Caco-2 (cell line): ENCODE measurements at regions not wholly inside any gene's neighbourhood (a gene's known extent, or its start where the extent isn't known, plus 50 kb on each side); places are given as distances from the start of the nearest gene placed in this dataset.
A peak's percentile ranks its signal among the peaks of the same experiment; 100 is the strongest.

ENCODE experiments used
- BruUV-seq: library from RNA; stranded (reverse); fragments of 400-500 nt; replicated peaks from 2 replicates; lab custom pipeline; 2021; lab: Mats Ljungman, UMichigan
- CTCF ChIA-PET: fragments of 300-600 bp; sonication (Branson Sonifier 250); formaldehyde crosslinking; loops from one replicate; lab custom pipeline; 2022; ENCODE audit warnings: antibody characterized with exemption; lab: Charles Lee
- POLR2A ChIA-PET: fragments of 300-600 bp; sonication (Branson Sonifier 250); formaldehyde crosslinking; loops from one replicate; lab custom pipeline; 2022; ENCODE audit warnings: antibody characterized with exemption; lab: Charles Lee
- DNase-seq, 2 experiments: peaks; one replicate each; pipeline versions ENCODE4 v3.0.0 to v3.0.0-alpha.2; 2020 to 2022
- H3K27me3 ChIP-seq: replicated peaks from 2 replicates; pipeline ENCODE4 v1.6.0; 2011; ENCODE audit warnings: low read length; ENCODE audit not compliant: control insufficient read depth, insufficient read depth
- H3K36me3 ChIP-seq: 2 replicates; pipeline ENCODE4 v1.5.1; 2011; ENCODE audit warnings: low read length; ENCODE audit not compliant: control insufficient read depth, insufficient read depth
- H3K4me1 ChIP-seq: fragments of 250-450 bp; sonication (Bioruptor Pico); 2 replicates; pipeline ENCODE4 v1.5.1; 2020; ENCODE audit warnings: mild to moderate bottlenecking
- H3K4me3 ChIP-seq: 2 replicates; pipeline ENCODE4 v1.5.1; 2011; ENCODE audit warnings: low read depth, mild to moderate bottlenecking, control low read depth, low read length
- H3K9me3 ChIP-seq: fragments of 250-450 bp; sonication (Bioruptor Pico); 2 replicates; pipeline ENCODE4 v1.5.1; 2020; ENCODE audit warnings: mild to moderate bottlenecking, moderate library complexity
- H3K27ac Mint-ChIP-seq: one replicate; pipeline ENCODE4 v1.8.0; 2022; ENCODE audit warnings: mixed read lengths; ENCODE audit not compliant: unreplicated experiment
- H3K27me3 Mint-ChIP-seq: one replicate; pipeline ENCODE4 v1.8.0; 2022; ENCODE audit warnings: mixed read lengths; ENCODE audit not compliant: insufficient read depth, unreplicated experiment
- H3K36me3 Mint-ChIP-seq: one replicate; pipeline ENCODE4 v1.8.0; 2022; ENCODE audit warnings: mild to moderate bottlenecking, mixed read lengths; ENCODE audit not compliant: insufficient read depth, unreplicated experiment
- H3K4me1 Mint-ChIP-seq: one replicate; pipeline ENCODE4 v1.8.0; 2022; ENCODE audit warnings: low read depth, mixed read lengths; ENCODE audit not compliant: unreplicated experiment
- H3K4me3 Mint-ChIP-seq: one replicate; pipeline ENCODE4 v1.8.0; 2022; ENCODE audit warnings: mild to moderate bottlenecking, moderate library complexity, mixed read lengths; ENCODE audit not compliant: unreplicated experiment
- H3K9me3 Mint-ChIP-seq: one replicate; pipeline ENCODE4 v1.8.0; 2022; ENCODE audit warnings: mixed read lengths; ENCODE audit not compliant: unreplicated experiment
- intact Hi-C: fragments of 100-400 bp; cut with micrococcal nuclease; formaldehyde crosslinking; loops from one replicate; pipeline ENCODE4 v1.10.0; 2022; ENCODE audit not compliant: unreplicated experiment
- TF ChIP-seq, protein P1 (sequence below), 2 experiments: fragments of 200-600 bp in 1 of 2; IDR thresholded peaks; 1 replicate in 1 of 2; 2 replicates in 1 of 2; pipeline versions ENCODE4 v1.5.1 to v1.8.0; 2011 to 2022; ENCODE audit warnings: antibody characterized with exemption in 1 of 2, control low read depth in 1 of 2, inconsistent platforms in 1 of 2, low read depth in 1 of 2, low read length in 1 of 2, mild to moderate bottlenecking in 1 of 2, moderate library complexity in 1 of 2; ENCODE audit not compliant: insufficient read depth in 1 of 2, severe bottlenecking in 1 of 2, unreplicated experiment in 1 of 2

GRCh38 chr12:67928621-67929383, 60.4 kb upstream of the IFNG-AS1 start:
- H3K9me3 Mint-ChIP-seq = no peaks in the 10 kb centered on the region
- no peaks in the 10 kb centered on the region for H3K27me3 ChIP-seq
- TF ChIP-seq, protein P1, sequence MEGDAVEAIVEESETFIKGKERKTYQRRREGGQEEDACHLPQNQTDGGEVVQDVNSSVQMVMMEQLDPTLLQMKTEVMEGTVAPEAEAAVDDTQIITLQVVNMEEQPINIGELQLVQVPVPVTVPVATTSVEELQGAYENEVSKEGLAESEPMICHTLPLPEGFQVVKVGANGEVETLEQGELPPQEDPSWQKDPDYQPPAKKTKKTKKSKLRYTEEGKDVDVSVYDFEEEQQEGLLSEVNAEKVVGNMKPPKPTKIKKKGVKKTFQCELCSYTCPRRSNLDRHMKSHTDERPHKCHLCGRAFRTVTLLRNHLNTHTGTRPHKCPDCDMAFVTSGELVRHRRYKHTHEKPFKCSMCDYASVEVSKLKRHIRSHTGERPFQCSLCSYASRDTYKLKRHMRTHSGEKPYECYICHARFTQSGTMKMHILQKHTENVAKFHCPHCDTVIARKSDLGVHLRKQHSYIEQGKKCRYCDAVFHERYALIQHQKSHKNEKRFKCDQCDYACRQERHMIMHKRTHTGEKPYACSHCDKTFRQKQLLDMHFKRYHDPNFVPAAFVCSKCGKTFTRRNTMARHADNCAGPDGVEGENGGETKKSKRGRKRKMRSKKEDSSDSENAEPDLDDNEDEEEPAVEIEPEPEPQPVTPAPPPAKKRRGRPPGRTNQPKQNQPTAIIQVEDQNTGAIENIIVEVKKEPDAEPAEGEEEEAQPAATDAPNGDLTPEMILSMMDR (IDR thresholded peaks at IDR 0.05; ENCODE audit: insufficient read depth in 1 of 2, low read depth in 1 of 2, low read length in 1 of 2, severe bottlenecking in 1 of 2, unreplicated experiment in 1 of 2) = no peak
- ChIA-PET CTCF (no interaction called here), POLR2A (no interaction called here)
- H3K4me3 Mint-ChIP-seq = no peak overlapping the region
- no peak for DNase-seq
- H3K9me3 ChIP-seq = no peaks in the 10 kb centered on the region
- H3K4me1 Mint-ChIP-seq = peaks cover 17% of the 10 kb centered on the region
- no peak overlapping the region for H3K4me3 ChIP-seq
- no peaks in the 10 kb centered on the region for H3K36me3 ChIP-seq
- peaks cover 25% of the 10 kb centered on the region for H3K4me1 ChIP-seq
- H3K27ac Mint-ChIP-seq = no peak overlapping the region
- intact Hi-C loops = no loop called here
- H3K36me3 Mint-ChIP-seq = no peaks in the 10 kb centered on the region
- BruUV-seq = no TSS peak
- H3K27me3 Mint-ChIP-seq = no peaks in the 10 kb centered on the region

GRCh38 chr12:67929384-67929772, 59.9 kb upstream of the IFNG-AS1 start:
- Mint-ChIP-seq H3K4me1 (peaks cover 17% of the 10 kb centered on the region), H3K27ac (no peak overlapping the region), H3K9me3 (no peaks in the 10 kb centered on the region), H3K36me3 (no peaks in the 10 kb centered on the region), H3K27me3 (no peaks in the 10 kb centered on the region), H3K4me3 (no peak overlapping the region)
- H3K4me1 ChIP-seq = peaks cover 25% of the 10 kb centered on the region
- ChIA-PET CTCF (no interaction called here), POLR2A (no interaction called here)
- no peak overlapping the region for H3K4me3 ChIP-seq
- no peaks in the 10 kb centered on the region for H3K9me3 ChIP-seq
- TF ChIP-seq, protein P1 (IDR thresholded peaks at IDR 0.05; ENCODE audit: insufficient read depth in 1 of 2, low read depth in 1 of 2, low read length in 1 of 2, severe bottlenecking in 1 of 2, unreplicated experiment in 1 of 2) = peak in 1 of 2 experiments; percentile 23
- no peaks in the 10 kb centered on the region for H3K36me3 ChIP-seq
- no peak for DNase-seq
- intact Hi-C loops = no loop called here
- H3K27me3 ChIP-seq = no peaks in the 10 kb centered on the region
- BruUV-seq = no TSS peak

DNA sequence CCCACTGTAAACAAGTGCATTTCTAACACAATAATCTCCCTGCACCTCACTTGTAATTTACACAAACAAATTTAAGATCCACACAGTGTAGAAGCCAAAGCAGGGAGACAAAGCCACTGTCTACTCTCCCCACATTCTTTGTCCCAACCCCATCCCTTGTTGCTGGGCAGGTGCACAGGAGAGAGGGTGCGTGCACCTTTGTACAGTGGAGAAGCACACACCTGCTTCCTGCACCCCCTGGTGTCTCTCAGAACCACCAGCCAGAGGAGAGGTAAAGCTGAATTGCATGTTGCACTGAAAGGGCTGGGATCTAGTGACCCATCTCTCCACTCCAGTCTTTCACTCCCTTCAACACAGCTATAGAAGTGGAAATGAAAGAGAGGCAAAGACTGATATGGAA, 51.4 kb upstream of the IFNG-AS1 start:
- ChIA-PET CTCF (no interaction called here), POLR2A (no interaction called here)
- BruUV-seq = no TSS peak
- H3K27ac Mint-ChIP-seq = no peak overlapping the region
- intact Hi-C loops = no loop called here
- no peak for DNase-seq
- no peaks in the 10 kb centered on the region for H3K9me3 Mint-ChIP-seq
- Histone ChIP-seq H3K9me3 (no peaks in the 10 kb centered on the region), H3K36me3 (no peaks in the 10 kb centered on the region), H3K4me1 (peaks cover 15% of the 10 kb centered on the region), H3K4me3 (no peak overlapping the region), H3K27me3 (no peaks in the 10 kb centered on the region)
- no peaks in the 10 kb centered on the region for H3K27me3 Mint-ChIP-seq
- TF ChIP-seq, protein P1 (IDR thresholded peaks at IDR 0.05; ENCODE audit: insufficient read depth in 1 of 2, low read depth in 1 of 2, low read length in 1 of 2, severe bottlenecking in 1 of 2, unreplicated experiment in 1 of 2) = no peak
- peaks cover 9% of the 10 kb centered on the region for H3K4me1 Mint-ChIP-seq
- no peaks in the 10 kb centered on the region for H3K36me3 Mint-ChIP-seq
- no peak overlapping the region for H3K4me3 Mint-ChIP-seq
